ENCODE measurements at regions not wholly inside any gene's neighbourhood (a gene's known extent, or its start where the extent isn't known, plus 50 kb on each side); places are given as distances from the start of the nearest gene placed in this dataset.
A peak's percentile ranks its signal among the peaks of the same experiment; 100 is the strongest.
"Not testable (repeated sequence)": the region's sequence is repeated elsewhere in the genome, so short reads cannot be mapped to it uniquely, and the experiment has no call there.

GRCh38 chr7:54397836-54398612 lies 144.2 kb upstream of the VSTM2A start:
- Histone ChIP-seq H3K9me3 (ENCODE audit: control insufficient read depth, insufficient read depth, low read length) (no peaks in the 10 kb centered on the region), H3K4me3 (ENCODE audit: low read depth, low read length) (no peak overlapping the region), H3K27me3 (ENCODE audit: control insufficient read depth, insufficient read depth, low read length) (no peaks in the 10 kb centered on the region), H3K36me3 (ENCODE audit: control insufficient read depth, insufficient read depth, low read length) (no peaks in the 10 kb centered on the region), H3K27ac (ENCODE audit: low read depth, low read length) (no peak overlapping the region), H3K4me1 (ENCODE audit: control insufficient read depth, insufficient read depth, low read length) (no peaks in the 10 kb centered on the region)
- WGBS (ENCODE audit: insufficient coverage): 97% methylated on average over 4 of the region's 6 CpGs
- peak in 2 of 6 donors; percentile 4 to 5 for DNase-seq (ENCODE audit: low read depth in 4 of 6, low spot score in 6 of 6)

GRCh38 chr7:54398863-54399262 lies 143.3 kb upstream of the VSTM2A start:
- Histone ChIP-seq H3K4me3 (ENCODE audit: low read depth, low read length) (no peak overlapping the region), H3K9me3 (ENCODE audit: control insufficient read depth, insufficient read depth, low read length) (no peaks in the 10 kb centered on the region), H3K27me3 (ENCODE audit: control insufficient read depth, insufficient read depth, low read length) (no peaks in the 10 kb centered on the region), H3K4me1 (ENCODE audit: control insufficient read depth, insufficient read depth, low read length) (no peaks in the 10 kb centered on the region), H3K27ac (ENCODE audit: low read depth, low read length) (no peak overlapping the region), H3K36me3 (ENCODE audit: control insufficient read depth, insufficient read depth, low read length) (no peaks in the 10 kb centered on the region)
- WGBS (ENCODE audit: insufficient coverage): 57% methylated on average over 1 of the region's 5 CpGs
- DNase-seq (ENCODE audit: low read depth in 4 of 6, low spot score in 6 of 6): no peak

GRCh38 chr7:54409917-54410316 lies 132.3 kb upstream of the VSTM2A start:
- peaks cover 3% of the 10 kb centered on the region for H3K9me3 ChIP-seq (ENCODE audit: control insufficient read depth, insufficient read depth, low read length)
- no peak for DNase-seq (ENCODE audit: low read depth in 4 of 6, low spot score in 6 of 6)
- H3K4me3 ChIP-seq (ENCODE audit: low read depth, low read length): no peak overlapping the region
- WGBS (ENCODE audit: insufficient coverage): 93% methylated on average over 3 of the region's 3 CpGs
- H3K27ac ChIP-seq (ENCODE audit: low read depth, low read length): no peak overlapping the region
- H3K36me3 ChIP-seq (ENCODE audit: control insufficient read depth, insufficient read depth, low read length): no peaks in the 10 kb centered on the region
- no peaks in the 10 kb centered on the region for H3K4me1 ChIP-seq (ENCODE audit: control insufficient read depth, insufficient read depth, low read length)
- H3K27me3 ChIP-seq (ENCODE audit: control insufficient read depth, insufficient read depth, low read length): no peaks in the 10 kb centered on the region

DNA sequence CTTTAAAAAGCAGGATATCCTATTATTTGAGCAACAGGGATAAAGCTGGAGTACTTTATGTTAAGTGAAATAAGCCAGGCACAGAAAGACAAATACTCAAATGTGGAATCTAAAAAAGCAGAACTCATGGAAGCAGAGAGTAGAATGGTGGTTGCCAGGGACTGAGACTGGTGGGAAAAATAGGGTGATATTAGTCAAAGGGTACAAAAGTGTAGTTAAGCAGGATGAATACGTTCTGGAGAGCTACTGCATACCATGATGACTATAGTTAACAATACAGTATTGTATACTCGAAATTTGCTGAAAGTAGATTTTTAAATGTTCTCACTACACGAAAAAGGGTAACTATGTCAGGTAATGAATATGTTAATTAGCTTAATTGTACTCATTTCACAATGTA lies 125.5 kb upstream of the VSTM2A start:
- Histone ChIP-seq H3K27ac (ENCODE audit: low read depth, low read length) (no peak overlapping the region), H3K36me3 (ENCODE audit: control insufficient read depth, insufficient read depth, low read length) (no peaks in the 10 kb centered on the region), H3K4me1 (ENCODE audit: control insufficient read depth, insufficient read depth, low read length) (no peaks in the 10 kb centered on the region), H3K9me3 (ENCODE audit: control insufficient read depth, insufficient read depth, low read length) (no peaks in the 10 kb centered on the region), H3K4me3 (ENCODE audit: low read depth, low read length) (no peak overlapping the region), H3K27me3 (ENCODE audit: control insufficient read depth, insufficient read depth, low read length) (no peaks in the 10 kb centered on the region)
- DNase-seq (ENCODE audit: low read depth in 4 of 6, low spot score in 6 of 6): no peak
- WGBS (ENCODE audit: insufficient coverage): no CpG with 5 or more reads among the region's 3 CpGs

GRCh38 chr7:54419209-54419608 lies 123.0 kb upstream of the VSTM2A start:
- Histone ChIP-seq H3K36me3 (ENCODE audit: control insufficient read depth, insufficient read depth, low read length) (no peaks in the 10 kb centered on the region), H3K4me1 (ENCODE audit: control insufficient read depth, insufficient read depth, low read length) (no peaks in the 10 kb centered on the region), H3K9me3 (ENCODE audit: control insufficient read depth, insufficient read depth, low read length) (no peaks in the 10 kb centered on the region), H3K4me3 (ENCODE audit: low read depth, low read length) (no peak overlapping the region), H3K27ac (ENCODE audit: low read depth, low read length) (no peak overlapping the region), H3K27me3 (ENCODE audit: control insufficient read depth, insufficient read depth, low read length) (no peaks in the 10 kb centered on the region)
- DNase-seq (ENCODE audit: low read depth in 4 of 6, low spot score in 6 of 6): no peak
- 94% methylated on average over 12 of the region's 15 CpGs for WGBS (ENCODE audit: insufficient coverage)

- no peaks in the 10 kb centered on the region for H3K9me3 ChIP-seq (ENCODE audit: control insufficient read depth, insufficient read depth, low read length)
- H3K36me3 ChIP-seq (ENCODE audit: control insufficient read depth, insufficient read depth, low read length): no peaks in the 10 kb centered on the region
- WGBS (ENCODE audit: insufficient coverage): 79% methylated on average over 2 of the region's 2 CpGs
- DNase-seq (ENCODE audit: low read depth in 4 of 6, low spot score in 6 of 6): no peak
- H3K27ac ChIP-seq (ENCODE audit: low read depth, low read length): no peak overlapping the region
- H3K27me3 ChIP-seq (ENCODE audit: control insufficient read depth, insufficient read depth, low read length): no peaks in the 10 kb centered on the region
- H3K4me3 ChIP-seq (ENCODE audit: low read depth, low read length): no peak overlapping the region
- no peaks in the 10 kb centered on the region for H3K4me1 ChIP-seq (ENCODE audit: control insufficient read depth, insufficient read depth, low read length)
These were observed 115.8 kb upstream of the VSTM2A start for GRCh38 chr7:54426406-54426805.

DNA sequence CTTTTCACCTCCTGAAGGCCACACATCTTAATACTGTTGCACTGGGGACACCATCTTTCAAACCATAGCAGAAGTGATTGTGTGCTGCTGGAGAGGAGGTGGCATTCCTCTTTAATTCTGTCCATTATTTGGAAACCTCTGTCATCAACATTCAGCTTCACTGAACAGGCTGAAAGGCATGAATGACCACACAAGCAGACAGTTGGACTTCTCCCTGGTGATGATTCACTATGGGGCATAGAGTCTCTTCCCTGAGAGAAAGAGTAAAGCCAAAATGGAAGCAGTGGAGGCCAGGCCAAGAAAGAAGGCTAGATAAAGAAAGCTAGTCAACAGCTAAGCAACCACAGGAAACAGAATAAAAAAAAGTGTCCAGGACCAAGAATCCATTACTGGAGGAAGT lies 113.1 kb upstream of the VSTM2A start:
- H3K4me3 ChIP-seq (ENCODE audit: low read depth, low read length): no peak overlapping the region
- DNase-seq (ENCODE audit: low read depth in 4 of 6, low spot score in 6 of 6): no peak
- no peaks in the 10 kb centered on the region for H3K4me1 ChIP-seq (ENCODE audit: control insufficient read depth, insufficient read depth, low read length)
- no peaks in the 10 kb centered on the region for H3K36me3 ChIP-seq (ENCODE audit: control insufficient read depth, insufficient read depth, low read length)
- no peak overlapping the region for H3K27ac ChIP-seq (ENCODE audit: low read depth, low read length)
- H3K9me3 ChIP-seq (ENCODE audit: control insufficient read depth, insufficient read depth, low read length): no peaks in the 10 kb centered on the region
- H3K27me3 ChIP-seq (ENCODE audit: control insufficient read depth, insufficient read depth, low read length): no peaks in the 10 kb centered on the region

DNA sequence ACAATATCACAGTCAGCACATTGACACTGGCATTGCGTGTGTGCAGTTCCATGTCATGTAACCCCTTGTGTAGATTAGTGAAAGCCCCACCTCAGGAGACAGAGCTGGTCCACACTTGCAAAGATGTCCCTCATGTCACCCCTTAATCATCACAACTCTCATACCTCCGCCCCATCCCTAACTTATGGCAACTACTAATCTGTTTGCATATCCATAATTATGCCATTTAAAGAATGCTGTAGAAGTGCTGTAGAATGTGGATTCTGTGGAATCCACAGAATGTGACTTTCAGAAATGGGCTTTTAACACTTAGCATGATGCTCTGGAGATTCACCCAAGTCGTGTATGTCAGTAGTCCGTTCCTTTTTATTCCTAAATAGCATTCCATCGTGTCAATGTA lies 102.8 kb upstream of the VSTM2A start:
- Histone ChIP-seq H3K4me1 (ENCODE audit: control insufficient read depth, insufficient read depth, low read length) (no peaks in the 10 kb centered on the region), H3K27ac (ENCODE audit: low read depth, low read length) (no peak overlapping the region), H3K4me3 (ENCODE audit: low read depth, low read length) (no peak overlapping the region), H3K9me3 (ENCODE audit: control insufficient read depth, insufficient read depth, low read length) (no peaks in the 10 kb centered on the region), H3K27me3 (ENCODE audit: control insufficient read depth, insufficient read depth, low read length) (no peaks in the 10 kb centered on the region), H3K36me3 (ENCODE audit: control insufficient read depth, insufficient read depth, low read length) (no peaks in the 10 kb centered on the region)
- WGBS (ENCODE audit: insufficient coverage): 100% methylated on average over 1 of the region's 5 CpGs
- DNase-seq (ENCODE audit: low read depth in 4 of 6, low spot score in 6 of 6): no peak

DNA sequence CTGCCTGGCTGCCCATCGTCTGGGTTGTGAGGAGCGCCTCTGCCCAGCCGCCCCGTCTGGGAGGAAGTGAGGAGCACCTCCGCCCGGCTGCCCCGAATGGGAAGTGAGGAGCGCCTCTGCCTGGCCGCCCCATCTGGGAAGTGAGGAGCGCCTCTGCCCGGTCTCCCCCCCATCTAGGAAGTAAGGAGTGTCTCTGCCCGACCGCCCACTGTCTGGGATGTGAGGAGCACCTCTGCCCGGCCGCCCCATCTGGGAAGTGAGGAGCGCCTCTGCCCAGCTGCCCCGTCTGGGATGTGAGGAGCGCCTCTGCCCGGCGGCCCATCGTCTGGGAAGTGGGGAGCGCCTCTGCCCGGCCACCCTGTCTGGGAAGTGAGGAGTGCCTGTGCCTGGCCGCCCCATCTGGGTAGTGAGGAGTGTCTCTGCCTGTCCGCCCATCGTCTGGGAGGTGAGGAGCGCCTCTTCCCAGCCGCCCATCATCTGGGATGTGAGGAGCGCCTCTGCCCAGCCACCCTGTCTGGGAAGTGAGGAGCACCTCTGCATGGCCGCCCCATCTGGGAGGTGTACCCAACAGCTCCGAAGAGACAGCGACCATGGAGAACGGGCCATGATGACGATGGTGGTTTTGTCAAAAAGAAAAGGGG lies 98.0 kb upstream of the VSTM2A start:
- H3K36me3 ChIP-seq (ENCODE audit: control insufficient read depth, insufficient read depth, low read length); H3K27me3 ChIP-seq (ENCODE audit: control insufficient read depth, insufficient read depth, low read length); DNase-seq (ENCODE audit: low read depth in 4 of 6, low spot score in 6 of 6); H3K4me1 ChIP-seq (ENCODE audit: control insufficient read depth, insufficient read depth, low read length); H3K27ac ChIP-seq (ENCODE audit: low read depth, low read length); H3K9me3 ChIP-seq (ENCODE audit: control insufficient read depth, insufficient read depth, low read length); H3K4me3 ChIP-seq (ENCODE audit: low read depth, low read length): not testable (repeated sequence)
- 95% methylated on average over 33 of the region's 34 CpGs for WGBS (ENCODE audit: insufficient coverage)

GRCh38 chr7:54453168-54453567 lies 89.0 kb upstream of the VSTM2A start:
- H3K4me1 ChIP-seq (ENCODE audit: control insufficient read depth, insufficient read depth, low read length); H3K9me3 ChIP-seq (ENCODE audit: control insufficient read depth, insufficient read depth, low read length); H3K36me3 ChIP-seq (ENCODE audit: control insufficient read depth, insufficient read depth, low read length); H3K27me3 ChIP-seq (ENCODE audit: control insufficient read depth, insufficient read depth, low read length); H3K27ac ChIP-seq (ENCODE audit: low read depth, low read length); H3K4me3 ChIP-seq (ENCODE audit: low read depth, low read length); DNase-seq (ENCODE audit: low read depth in 4 of 6, low spot score in 6 of 6): not testable (repeated sequence)
- no CpG with 5 or more reads among the region's 1 CpG for WGBS (ENCODE audit: insufficient coverage)
